GM19351 (cell line): ENCODE measurements at regions not wholly inside any gene's neighbourhood (a gene's known extent, or its start where the extent isn't known, plus 50 kb on each side); places are given as distances from the start of the nearest gene placed in this dataset.

Experiments
- ATAC-seq: cut with Tn5 transposase; IDR thresholded peaks from one replicate; pipeline ENCODE4 v1.9.1; 2021; ENCODE audit warnings: mild to moderate bottlenecking, moderate library complexity; ENCODE audit not compliant: unreplicated experiment

GRCh38 chr3:180184816-180185215 is 148.1 kb upstream of the PEX5L start:
- no peak for ATAC-seq

GRCh38 chr3:180185650-180186049 is 148.9 kb upstream of the PEX5L start:
- ATAC-seq: no peak

- peak; percentile 89 for ATAC-seq
These were observed 152.0 kb upstream of the PEX5L start for GRCh38 chr3:180188512-180189309.

GRCh38 chr3:180189310-180189648 is 152.5 kb upstream of the PEX5L start:
- ATAC-seq: no peak

- no peak for ATAC-seq
These were observed 159.9 kb upstream of the PEX5L start for GRCh38 chr3:180196658-180197057.

GRCh38 chr3:180199417-180199995 is 162.8 kb upstream of the PEX5L start:
- ATAC-seq: no peak

GRCh38 chr3:180215866-180216265 is 179.1 kb upstream of the PEX5L start:
- ATAC-seq: no peak

- ATAC-seq: no peak
These were observed 186.5 kb upstream of the PEX5L start for GRCh38 chr3:180223268-180223667.

GRCh38 chr3:180229113-180229512 is 192.4 kb upstream of the PEX5L start:
- ATAC-seq: no peak

- ATAC-seq: no peak
These were observed 203.2 kb upstream of the PEX5L start for GRCh38 chr3:180239939-180240338.

- no peak for ATAC-seq
These were observed 210.0 kb upstream of the PEX5L start for GRCh38 chr3:180246688-180247195.

- ATAC-seq: no peak
These were observed 213.4 kb upstream of the PEX5L start for GRCh38 chr3:180250172-180250571.

GRCh38 chr3:180252683-180253082 is 215.9 kb upstream of the PEX5L start:
- no peak for ATAC-seq

GRCh38 chr3:180253283-180253682 is 216.5 kb upstream of the PEX5L start:
- ATAC-seq: no peak

GRCh38 chr3:180264479-180264878 is 227.7 kb upstream of the PEX5L start:
- ATAC-seq: no peak

GRCh38 chr3:180265551-180265950 is 228.8 kb upstream of the PEX5L start:
- ATAC-seq: no peak

- peak; percentile 97 for ATAC-seq
These were observed 230.6 kb upstream of the PEX5L start for GRCh38 chr3:180267202-180267843.

- ATAC-seq: no peak
These were observed 237.8 kb upstream of the PEX5L start for GRCh38 chr3:180274536-180274935.

GRCh38 chr3:180275176-180275575 is 238.4 kb upstream of the PEX5L start:
- ATAC-seq: no peak

- ATAC-seq: no peak
These were observed 240.3 kb upstream of the PEX5L start for GRCh38 chr3:180277041-180277440.

GRCh38 chr3:180278583-180279188 is 241.9 kb upstream of the PEX5L start:
- ATAC-seq: peak; percentile 95

- ATAC-seq: no peak
These were observed 243.8 kb upstream of the PEX5L start for GRCh38 chr3:180280555-180280954.
